ENCODE measurements at regions not wholly inside any gene's neighbourhood (a gene's known extent, or its start where the extent isn't known, plus 50 kb on each side); places are given as distances from the start of the nearest gene placed in this dataset.

DNA sequence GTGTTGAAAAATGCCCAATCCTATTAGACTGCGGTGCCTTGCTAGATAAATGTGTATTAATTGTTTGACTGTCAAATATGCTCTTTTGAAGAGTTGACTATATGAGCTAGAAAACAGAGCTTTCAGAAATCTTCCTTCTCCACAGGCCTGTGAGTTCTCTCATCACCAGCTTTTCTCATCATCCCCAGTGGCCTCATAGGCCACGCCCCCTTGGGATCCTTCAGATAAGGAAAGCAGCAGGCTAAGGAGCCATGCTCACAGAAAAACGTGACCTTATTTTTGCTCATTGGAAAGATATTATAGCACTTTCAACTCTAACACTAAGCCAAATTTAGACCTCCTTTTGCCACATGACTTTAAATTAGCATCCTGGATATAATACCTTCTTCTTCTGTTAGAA is 514.4 kb upstream of the ARRDC4 start:
- H4K20me1 ChIP-seq (ENCODE audit: control insufficient read depth, extremely low read depth, insufficient read depth, low read length), result no peaks in the 10 kb centered on the region
- no peak overlapping the region for H3K4me2 ChIP-seq (ENCODE audit: extremely low read depth, insufficient read depth, low read length)
- no peaks in the 10 kb centered on the region for H3K9me3 ChIP-seq (ENCODE audit: control insufficient read depth, insufficient read depth, low read depth, low read length)
- DNase-seq (ENCODE audit: low read depth in 2 of 2), result no peak
- TF ChIP-seq, protein P1, sequence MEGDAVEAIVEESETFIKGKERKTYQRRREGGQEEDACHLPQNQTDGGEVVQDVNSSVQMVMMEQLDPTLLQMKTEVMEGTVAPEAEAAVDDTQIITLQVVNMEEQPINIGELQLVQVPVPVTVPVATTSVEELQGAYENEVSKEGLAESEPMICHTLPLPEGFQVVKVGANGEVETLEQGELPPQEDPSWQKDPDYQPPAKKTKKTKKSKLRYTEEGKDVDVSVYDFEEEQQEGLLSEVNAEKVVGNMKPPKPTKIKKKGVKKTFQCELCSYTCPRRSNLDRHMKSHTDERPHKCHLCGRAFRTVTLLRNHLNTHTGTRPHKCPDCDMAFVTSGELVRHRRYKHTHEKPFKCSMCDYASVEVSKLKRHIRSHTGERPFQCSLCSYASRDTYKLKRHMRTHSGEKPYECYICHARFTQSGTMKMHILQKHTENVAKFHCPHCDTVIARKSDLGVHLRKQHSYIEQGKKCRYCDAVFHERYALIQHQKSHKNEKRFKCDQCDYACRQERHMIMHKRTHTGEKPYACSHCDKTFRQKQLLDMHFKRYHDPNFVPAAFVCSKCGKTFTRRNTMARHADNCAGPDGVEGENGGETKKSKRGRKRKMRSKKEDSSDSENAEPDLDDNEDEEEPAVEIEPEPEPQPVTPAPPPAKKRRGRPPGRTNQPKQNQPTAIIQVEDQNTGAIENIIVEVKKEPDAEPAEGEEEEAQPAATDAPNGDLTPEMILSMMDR (conservative IDR thresholded peaks at IDR 0.05 in 1 of 2, IDR thresholded peaks at IDR 0.05 in 1 of 2; ENCODE audit: low read depth in 1 of 2, low read length in 2 of 2), result no peak
- no peak overlapping the region for H2AFZ ChIP-seq (ENCODE audit: low read length)
- H3K9ac ChIP-seq (ENCODE audit: insufficient read depth, low read length), result no peak overlapping the region
- no peaks in the 10 kb centered on the region for H3K27me3 ChIP-seq (ENCODE audit: control insufficient read depth, insufficient read depth, low read length)
- H3K79me2 ChIP-seq (ENCODE audit: control insufficient read depth, insufficient read depth, low read length), result no peaks in the 10 kb centered on the region
- no peak overlapping the region for H3K27ac ChIP-seq (ENCODE audit: insufficient read depth, low read length)
- H3K4me1 ChIP-seq (ENCODE audit: control insufficient read depth, extremely low read depth, insufficient read depth, low read length), result no peaks in the 10 kb centered on the region
- no peaks in the 10 kb centered on the region for H3K36me3 ChIP-seq (ENCODE audit: control insufficient read depth, insufficient read depth, low read length)
- H3K4me3 ChIP-seq (replicated peaks in 1 of 4; ENCODE audit: control extremely low read depth in 1 of 4, insufficient read depth in 1 of 4, low read depth in 3 of 4, low read length in 4 of 4), result no peak overlapping the region

DNA sequence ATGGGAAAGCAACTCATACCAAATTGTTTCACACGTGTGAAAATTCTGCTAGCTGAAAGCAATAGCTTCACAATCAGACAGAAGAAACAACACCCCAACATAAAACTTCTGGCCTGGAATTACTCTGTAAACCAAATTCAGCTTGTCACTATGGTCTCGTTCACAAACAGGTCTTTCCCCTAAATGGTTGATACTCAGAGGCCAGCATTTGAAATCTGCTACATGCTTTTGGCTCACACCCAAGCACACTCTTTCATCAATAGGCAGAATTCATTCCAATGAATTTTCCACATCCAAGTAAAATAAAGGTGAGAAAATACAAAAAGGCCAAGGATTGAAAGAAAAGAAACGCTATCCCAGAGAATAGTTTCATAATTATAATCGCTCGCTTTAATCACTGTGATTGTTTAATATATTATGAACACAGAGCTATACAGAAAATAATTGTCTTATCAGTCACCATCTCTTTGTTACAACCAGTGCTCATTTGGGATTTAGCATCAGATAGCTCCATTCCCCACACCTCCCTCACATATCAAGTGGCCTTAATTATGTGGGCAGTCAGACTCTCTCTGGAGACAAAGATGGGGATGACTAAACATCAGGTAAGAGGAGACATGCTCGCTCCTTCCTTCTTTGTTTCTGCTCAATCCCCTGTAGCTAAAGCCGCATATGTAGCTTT is 503.8 kb upstream of the ARRDC4 start:
- Histone ChIP-seq H3K79me2 (ENCODE audit: control insufficient read depth, insufficient read depth, low read length) (no peaks in the 10 kb centered on the region), H3K4me2 (ENCODE audit: extremely low read depth, insufficient read depth, low read length) (no peak overlapping the region), H3K27ac (ENCODE audit: insufficient read depth, low read length) (no peak overlapping the region), H3K36me3 (ENCODE audit: control insufficient read depth, insufficient read depth, low read length) (no peaks in the 10 kb centered on the region), H2AFZ (ENCODE audit: low read length) (no peak overlapping the region), H3K4me1 (ENCODE audit: control insufficient read depth, extremely low read depth, insufficient read depth, low read length) (no peaks in the 10 kb centered on the region), H3K27me3 (ENCODE audit: control insufficient read depth, insufficient read depth, low read length) (no peaks in the 10 kb centered on the region), H3K9ac (ENCODE audit: insufficient read depth, low read length) (no peak overlapping the region), H3K4me3 (replicated peaks in 1 of 4; ENCODE audit: control extremely low read depth in 1 of 4, insufficient read depth in 1 of 4, low read depth in 3 of 4, low read length in 4 of 4) (no peak overlapping the region), H4K20me1 (ENCODE audit: control insufficient read depth, extremely low read depth, insufficient read depth, low read length) (no peaks in the 10 kb centered on the region), H3K9me3 (ENCODE audit: control insufficient read depth, insufficient read depth, low read depth, low read length) (no peaks in the 10 kb centered on the region)
- TF ChIP-seq, protein P1 (conservative IDR thresholded peaks at IDR 0.05 in 1 of 2, IDR thresholded peaks at IDR 0.05 in 1 of 2; ENCODE audit: low read depth in 1 of 2, low read length in 2 of 2), result no peak
- TF ChIP-seq EZH2 (IDR thresholded peaks at IDR 0.05; ENCODE audit: low read length, missing control alignments), result no peak
- no peak for DNase-seq (ENCODE audit: low read depth in 2 of 2)

DNA sequence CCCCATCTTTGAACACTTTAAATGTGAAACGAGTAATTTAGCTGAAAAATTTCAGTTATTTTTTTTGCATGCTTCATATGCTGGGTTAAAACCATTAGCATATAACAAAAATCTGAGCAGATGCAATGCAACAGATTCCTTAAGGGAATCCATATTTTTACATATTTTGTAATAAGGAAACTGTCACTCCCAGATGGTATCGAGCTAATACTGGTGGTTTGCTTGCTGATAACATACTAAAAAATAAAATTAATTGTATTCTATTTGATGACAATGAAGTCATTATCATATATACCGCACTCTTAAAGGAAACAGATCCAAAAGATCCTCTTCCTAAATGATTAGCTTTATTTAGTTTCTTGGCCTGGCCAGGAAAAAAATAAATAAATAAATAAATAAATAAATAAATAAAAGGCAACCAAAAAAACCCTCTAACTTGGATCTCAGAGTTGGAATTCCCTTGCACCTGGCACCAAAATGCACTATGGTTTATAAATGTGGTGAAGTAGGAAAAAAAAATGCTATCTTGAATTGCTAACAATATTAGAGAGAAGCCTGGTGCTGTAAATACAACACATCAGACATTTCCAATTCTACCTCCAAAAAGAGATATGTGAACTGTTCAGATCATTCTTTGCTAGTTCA is 503.2 kb upstream of the ARRDC4 start:
- H3K4me3 ChIP-seq (replicated peaks in 1 of 4; ENCODE audit: control extremely low read depth in 1 of 4, insufficient read depth in 1 of 4, low read depth in 3 of 4, low read length in 4 of 4), result no peak overlapping the region
- H3K27ac ChIP-seq (ENCODE audit: insufficient read depth, low read length), result no peak overlapping the region
- DNase-seq (ENCODE audit: low read depth in 2 of 2), result no peak
- H3K79me2 ChIP-seq (ENCODE audit: control insufficient read depth, insufficient read depth, low read length), result no peaks in the 10 kb centered on the region
- no peaks in the 10 kb centered on the region for H4K20me1 ChIP-seq (ENCODE audit: control insufficient read depth, extremely low read depth, insufficient read depth, low read length)
- TF ChIP-seq, protein P1 (conservative IDR thresholded peaks at IDR 0.05 in 1 of 2, IDR thresholded peaks at IDR 0.05 in 1 of 2; ENCODE audit: low read depth in 1 of 2, low read length in 2 of 2), result no peak
- TF ChIP-seq EZH2 (IDR thresholded peaks at IDR 0.05; ENCODE audit: low read length, missing control alignments), result no peak
- no peaks in the 10 kb centered on the region for H3K36me3 ChIP-seq (ENCODE audit: control insufficient read depth, insufficient read depth, low read length)
- H3K9me3 ChIP-seq (ENCODE audit: control insufficient read depth, insufficient read depth, low read depth, low read length), result no peaks in the 10 kb centered on the region
- H3K9ac ChIP-seq (ENCODE audit: insufficient read depth, low read length), result no peak overlapping the region
- no peaks in the 10 kb centered on the region for H3K27me3 ChIP-seq (ENCODE audit: control insufficient read depth, insufficient read depth, low read length)
- H3K4me1 ChIP-seq (ENCODE audit: control insufficient read depth, extremely low read depth, insufficient read depth, low read length), result no peaks in the 10 kb centered on the region
- no peak overlapping the region for H3K4me2 ChIP-seq (ENCODE audit: extremely low read depth, insufficient read depth, low read length)
- no peak overlapping the region for H2AFZ ChIP-seq (ENCODE audit: low read length)

Measured in fibroblast of lung (primary cell).